H1 (cell line): ENCODE measurements at regions not wholly inside any gene's neighbourhood (a gene's known extent, or its start where the extent isn't known, plus 50 kb on each side); places are given as distances from the start of the nearest gene placed in this dataset.

Experiments used
- CTCF ChIA-PET: fragments of 300-600 bp; sonication (Branson Sonifier 250); formaldehyde crosslinking; loops from one replicate; lab custom pipeline; 2021; ENCODE audit not compliant: partially characterized antibody; lab: Charles Lee
- POLR2A ChIA-PET: fragments of 300-600 bp; sonication (Branson Sonifier 250); formaldehyde crosslinking; loops from one replicate; lab custom pipeline; 2021; ENCODE audit warnings: inconsistent platforms; ENCODE audit not compliant: partially characterized antibody; lab: Charles Lee
- DNase-seq, 2 experiments: peaks; one replicate each; pipeline versions ENCODE4 v3.0.0 to v3.0.0-alpha.2; 2010 to 2022; ENCODE audit warnings: low spot score in 2 of 2, low read depth in 1 of 2, mixed read lengths in 1 of 2
- FAIRE-seq: peaks from 2 replicates; lab custom pipeline; 2011; peaks lifted over from hg19 to GRCh38; lab: Jason Lieb, UNC
- H2AFZ ChIP-seq: 2 replicates; pipeline ENCODE4 v1.8.1; 2012; ENCODE audit warnings: low read length, inconsistent platforms
- H2AK5ac ChIP-seq: 2 replicates; pipeline ENCODE4 v1.6.1; 2013; ENCODE audit warnings: low read depth, low read length
- H2BK120ac ChIP-seq: replicated peaks from 2 replicates; pipeline ENCODE3; 2013; ENCODE audit warnings: low read depth, low read length, inconsistent platforms
- H2BK12ac ChIP-seq: 2 replicates; pipeline ENCODE4 v1.6.1; 2013; ENCODE audit warnings: low read depth, low read length
- H2BK15ac ChIP-seq: 2 replicates; pipeline ENCODE4 v1.6.1; 2013; ENCODE audit warnings: low read length
- H2BK20ac ChIP-seq: 2 replicates; pipeline ENCODE4 v1.6.1; 2013; ENCODE audit warnings: low read length
- H2BK5ac ChIP-seq: 2 replicates; pipeline ENCODE4 v1.6.1; 2013; ENCODE audit warnings: low read depth, low read length
- H3K14ac ChIP-seq: 2 replicates; pipeline ENCODE4 v1.6.1; 2013; ENCODE audit warnings: inconsistent platforms; ENCODE audit not compliant: insufficient read length
- H3K18ac ChIP-seq: 2 replicates; pipeline ENCODE4 v1.6.1; 2013; ENCODE audit warnings: low read length; ENCODE audit errors: extremely low read depth
- H3K23ac ChIP-seq: 2 replicates; pipeline ENCODE4 v1.6.1; 2013; ENCODE audit warnings: inconsistent platforms; ENCODE audit not compliant: insufficient read length
- H3K23me2 ChIP-seq: 2 replicates; pipeline ENCODE4 v1.6.1; 2013; ENCODE audit warnings: low read depth, low read length
- H3K27ac ChIP-seq: 2 replicates; pipeline ENCODE4 v1.6.1; 2011; ENCODE audit warnings: low read depth, low read length, inconsistent platforms
- H3K27me3 ChIP-seq, 4 experiments: replicated peaks in 1 of 4; 1 replicate in 1 of 4; 2 replicates in 3 of 4; pipeline versions ENCODE4 v1.6.1 to v1.8.1; 2011 to 2013; ENCODE audit warnings: low read length in 3 of 4, mild to moderate bottlenecking in 3 of 4, inconsistent platforms in 2 of 4, mixed read lengths in 2 of 4, moderate library complexity in 1 of 4; ENCODE audit not compliant: control insufficient read depth in 3 of 4, insufficient read depth in 3 of 4; ENCODE audit errors: extremely low read depth in 1 of 4
- H3K36me3 ChIP-seq, 4 experiments: 2 replicates each; pipeline versions ENCODE4 v1.6.1 to v1.8.1; 2011 to 2013; ENCODE audit warnings: mild to moderate bottlenecking in 4 of 4, low read length in 3 of 4, moderate library complexity in 2 of 4, control low read depth in 1 of 4, inconsistent platforms in 1 of 4; ENCODE audit not compliant: insufficient read depth in 4 of 4, control insufficient read depth in 2 of 4
- H3K4ac ChIP-seq: replicated peaks from 2 replicates; pipeline ENCODE3; 2013; ENCODE audit warnings: low read length, low read depth, mixed read lengths, inconsistent platforms; ENCODE audit not compliant: insufficient read length
- H3K4me1 ChIP-seq, 4 experiments: replicated peaks in 1 of 4; 1 replicate in 1 of 4; 2 replicates in 3 of 4; pipeline versions ENCODE4 v1.6.1 to v1.8.1; 2011 to 2013; ENCODE audit warnings: low read length in 3 of 4, inconsistent platforms in 2 of 4, mixed read lengths in 1 of 4; ENCODE audit not compliant: insufficient read depth in 4 of 4, control insufficient read depth in 3 of 4
- H3K4me2 ChIP-seq, 2 experiments: 2 replicates each; pipeline versions ENCODE4 v1.6.1 to v1.8.1; 2011 to 2013; ENCODE audit warnings: low read depth in 2 of 2, low read length in 2 of 2, control low read depth in 1 of 2, inconsistent platforms in 1 of 2, mild to moderate bottlenecking in 1 of 2; ENCODE audit not compliant: insufficient read depth in 1 of 2
- H3K4me3 ChIP-seq, 4 experiments: fragments of 200-600, 300-600 bp in 1 of 4; sonication (generic), shearing (Covaris generic), sonication (Bioruptor Twin) in 1 of 4; 2 replicates each; pipeline versions ENCODE4 v1.5.1 to v1.8.1; 2011 to 2016; ENCODE audit warnings: low read length in 4 of 4, low read depth in 3 of 4, control low read depth in 2 of 4, inconsistent platforms in 2 of 4, mild to moderate bottlenecking in 2 of 4, mixed read lengths in 1 of 4, moderate library complexity in 1 of 4; ENCODE audit not compliant: insufficient read depth in 2 of 4; ENCODE audit errors: extremely low read depth in 1 of 4
- H3K56ac ChIP-seq: replicated peaks from 2 replicates; pipeline ENCODE3; 2013; ENCODE audit warnings: low read depth, mild to moderate bottlenecking, mixed read lengths, low read length, inconsistent platforms; ENCODE audit not compliant: insufficient read length
- H3K79me1 ChIP-seq: 2 replicates; pipeline ENCODE4 v1.6.1; 2013; ENCODE audit warnings: low read depth, low read length, control low read depth
- H3K79me2 ChIP-seq, 2 experiments: 2 replicates each; pipeline versions ENCODE4 v1.6.1 to v1.8.1; 2012 to 2013; ENCODE audit warnings: low read length in 2 of 2, mild to moderate bottlenecking in 2 of 2, inconsistent platforms in 1 of 2; ENCODE audit not compliant: insufficient read depth in 2 of 2, control insufficient read depth in 1 of 2
- H3K9ac ChIP-seq, 4 experiments: replicated peaks in 1 of 4; 1 replicate in 1 of 4; 2 replicates in 3 of 4; pipeline versions ENCODE4 v1.6.1 to v1.8.1; 2011 to 2013; ENCODE audit warnings: low read depth in 3 of 4, low read length in 3 of 4, control low read depth in 2 of 4, mild to moderate bottlenecking in 2 of 4, moderate library complexity in 2 of 4, inconsistent platforms in 1 of 4; ENCODE audit errors: extremely low read depth in 1 of 4
- H3K9me3 ChIP-seq, 2 experiments: 2 replicates each; pipeline versions ENCODE4 v1.6.1 to v1.8.1; 2012 to 2013; ENCODE audit warnings: mild to moderate bottlenecking in 2 of 2, moderate library complexity in 2 of 2, control low read depth in 1 of 2, inconsistent platforms in 1 of 2, low read depth in 1 of 2, low read length in 1 of 2, mixed read lengths in 1 of 2; ENCODE audit not compliant: insufficient read depth in 2 of 2
- H4K20me1 ChIP-seq, 2 experiments: replicated peaks in 1 of 2; 2 replicates each; pipeline versions ENCODE3 to v1.8.1; 2011 to 2013; ENCODE audit warnings: inconsistent platforms in 2 of 2, low read length in 2 of 2, mild to moderate bottlenecking in 1 of 2; ENCODE audit not compliant: insufficient read depth in 2 of 2, control insufficient read depth in 1 of 2
- H4K5ac ChIP-seq: 2 replicates; pipeline ENCODE4 v1.6.1; 2013; ENCODE audit warnings: low read length, low read depth, mixed read lengths, inconsistent platforms; ENCODE audit not compliant: insufficient read length
- H4K8ac ChIP-seq: 2 replicates; pipeline ENCODE4 v1.8.0; 2013; ENCODE audit warnings: mild to moderate bottlenecking, moderate library complexity, low read length, inconsistent platforms; ENCODE audit not compliant: insufficient read depth; ENCODE audit errors: extremely low read depth
- H4K91ac ChIP-seq: replicated peaks from 2 replicates; pipeline ENCODE3; 2013; ENCODE audit warnings: low read length, mixed read lengths, inconsistent platforms; ENCODE audit not compliant: insufficient read length
- BRCA1 ChIP-seq: IDR thresholded peaks from 2 replicates; pipeline ENCODE4 v1.6.1; 2012; ENCODE audit warnings: low read depth, low read length, improper control_type of control experiment
- CHD2 ChIP-seq: IDR thresholded peaks from 2 replicates; pipeline ENCODE4 v1.6.1; 2012; ENCODE audit warnings: low read length, improper control_type of control experiment
- CTCF ChIP-seq, 3 experiments: IDR thresholded peaks; 1 replicate in 2 of 3; 2 replicates in 1 of 3; pipeline versions ENCODE4 v1.5.1 to v1.6.1; 2011; ENCODE audit warnings: low read length in 3 of 3, mild to moderate bottlenecking in 3 of 3, inconsistent platforms in 2 of 3, low read depth in 1 of 3, moderate library complexity in 1 of 3; ENCODE audit not compliant: insufficient read depth in 1 of 3; ENCODE audit errors: control extremely low read depth in 1 of 3
- EP300 ChIP-seq, 2 experiments: IDR thresholded peaks; 1 replicate in 1 of 2; 2 replicates in 1 of 2; pipeline ENCODE4 v1.6.1; 2011 to 2012; ENCODE audit warnings: low read depth in 2 of 2, low read length in 2 of 2, mild to moderate bottlenecking in 2 of 2, borderline replicate concordance in 1 of 2, inconsistent platforms in 1 of 2, moderate library complexity in 1 of 2
- GABPA ChIP-seq: IDR thresholded peaks from 2 replicates; pipeline ENCODE4 v1.6.1; 2011; ENCODE audit warnings: mild to moderate bottlenecking, low read length, moderate library complexity, borderline replicate concordance; ENCODE audit not compliant: insufficient read depth
- KDM1A ChIP-seq: fragments of 200-600, 300-600 bp; sonication (generic); IDR thresholded peaks from 2 replicates; pipeline ENCODE4 v1.7.1; 2016; ENCODE audit warnings: mild to moderate bottlenecking, low read length, borderline replicate concordance
- MAFK ChIP-seq: IDR thresholded peaks from 2 replicates; pipeline ENCODE4 v1.6.1; 2012; ENCODE audit warnings: low read depth, mild to moderate bottlenecking, improper control_type of control experiment, low read length
- NANOG ChIP-seq: IDR thresholded peaks from 2 replicates; pipeline ENCODE4 v1.6.1; 2011; ENCODE audit warnings: low read length, low read depth, mild to moderate bottlenecking, inconsistent platforms; ENCODE audit not compliant: insufficient read depth, poor library complexity, severe bottlenecking
- POU5F1 ChIP-seq: IDR thresholded peaks from 2 replicates; pipeline ENCODE4 v1.6.1; 2011; ENCODE audit warnings: low read depth, mild to moderate bottlenecking, low read length, moderate library complexity
- SIRT6 ChIP-seq: IDR thresholded peaks from one replicate; pipeline ENCODE4 v1.7.1; 2012; ENCODE audit warnings: low read length, inconsistent platforms
- SP4 ChIP-seq: IDR thresholded peaks from 2 replicates; pipeline ENCODE4 v1.6.1; 2012; ENCODE audit warnings: low read length, inconsistent platforms
- SUZ12 ChIP-seq: fragments of 200-600 bp; sonication (generic); IDR thresholded peaks from 2 replicates; pipeline ENCODE4 v1.6.1; 2012; ENCODE audit warnings: mild to moderate bottlenecking, inconsistent platforms, low read length, moderate library complexity, mixed read lengths
- TCF12 ChIP-seq: IDR thresholded peaks from 2 replicates; pipeline ENCODE4 v1.6.1; 2011; ENCODE audit warnings: low read depth, mild to moderate bottlenecking, low read length
- WGBS, 2 experiments: shearing (Covaris generic) in 1 of 2; methylation state at CpG; one replicate each; pipeline versions ENCODE4 v1.1.6 to v1.1.7; 2013 to 2015; ENCODE audit warnings: low lambda C conversion rate in 2 of 2, mixed read lengths in 2 of 2, inconsistent platforms in 1 of 2, low coverage in 1 of 2, missing lambda C conversion rate in 1 of 2; ENCODE audit not compliant: insufficient replicate concordance in 2 of 2, insufficient coverage in 1 of 2, insufficient read length in 1 of 2; ENCODE audit errors: extremely low coverage in 1 of 2, missing lambda C conversion rate in 1 of 2; 5-methylcytosine and 5-hydroxymethylcytosine counted together

- no peak overlapping the region for H4K91ac ChIP-seq
- H3K18ac ChIP-seq: no peak overlapping the region
- H2BK5ac ChIP-seq: no peak overlapping the region
- no peak overlapping the region for H2AK5ac ChIP-seq
- no peaks in the 10 kb centered on the region for H3K36me3 ChIP-seq
- H3K14ac ChIP-seq: no peak overlapping the region
- ChIA-PET POLR2A (no interaction called here), CTCF (no interaction called here)
- no peak overlapping the region for H2BK20ac ChIP-seq
- H3K79me1 ChIP-seq: no peaks in the 10 kb centered on the region
- no peaks in the 10 kb centered on the region for H3K23me2 ChIP-seq
- no peak overlapping the region for H3K9ac ChIP-seq
- H3K4ac ChIP-seq: no peak overlapping the region
- no peak for FAIRE-seq
- no peaks in the 10 kb centered on the region for H4K20me1 ChIP-seq
- 89% methylated on average over 2 of the region's 2 CpGs; no CpG with 5 or more reads in 1 of the 2 experiments for WGBS, 2 experiments
- no peak overlapping the region for H3K27ac ChIP-seq
- no peaks in the 10 kb centered on the region for H3K9me3 ChIP-seq
- no peaks in the 10 kb centered on the region for H3K79me2 ChIP-seq
- no peak overlapping the region for H2BK15ac ChIP-seq
- H3K4me1 ChIP-seq: peaks cover 0 to 2% (median 0%) of the 10 kb centered on the region in 4 experiments; a peak in 3 of 7 replicates
- no peak overlapping the region for H3K56ac ChIP-seq
- peak overlapping the region; percentile 43 for H2AFZ ChIP-seq
- H4K5ac ChIP-seq: no peak overlapping the region
- H2BK12ac ChIP-seq: no peak overlapping the region
- no peak overlapping the region for H4K8ac ChIP-seq
- no peaks in the 10 kb centered on the region for H3K27me3 ChIP-seq
- no peak overlapping the region for H3K4me2 ChIP-seq
- no peak overlapping the region for H2BK120ac ChIP-seq
- no peak overlapping the region for H3K23ac ChIP-seq
- H3K4me3 ChIP-seq: no peak overlapping the region
- no peak for DNase-seq
- TF ChIP-seq MAFK: no peak
- TF ChIP-seq SIRT6: no peak
- no peak for TF ChIP-seq KDM1A
- TF ChIP-seq CTCF (IDR thresholded peaks at IDR 0.05; ENCODE audit: control extremely low read depth in 1 of 3, insufficient read depth in 1 of 3, low read depth in 1 of 3, low read length in 3 of 3): no peak
- no peak for TF ChIP-seq SP4
- no peak for TF ChIP-seq GABPA
- TF ChIP-seq NANOG: no peak
- TF ChIP-seq POU5F1: no peak
- no peak for TF ChIP-seq CHD2
- no peak for TF ChIP-seq SUZ12
- no peak for TF ChIP-seq BRCA1
- no peak for TF ChIP-seq EP300 (IDR thresholded peaks at IDR 0.05; ENCODE audit: borderline replicate concordance in 1 of 2, low read depth in 2 of 2, low read length in 2 of 2)
- no peak for TF ChIP-seq TCF12
Observed at GRCh38 chr3:182405759-182406158, 387.5 kb upstream of the ATP11B start.
